GM19239 (cell line): ENCODE measurements at regions not wholly inside any gene's neighbourhood (a gene's known extent, or its start where the extent isn't known, plus 50 kb on each side); places are given as distances from the start of the nearest gene placed in this dataset.
"Not testable (repeated sequence)": the region's sequence is repeated elsewhere in the genome, so short reads cannot be mapped to it uniquely, and the experiment has no call there.

Source experiments
- DNase-seq: peaks from one replicate; pipeline ENCODE4 v3.0.0; 2011; ENCODE audit warnings: low spot score; ENCODE audit not compliant: insufficient read length
- FAIRE-seq: peaks from 2 replicates; lab custom pipeline; 2011; peaks lifted over from hg19 to GRCh38; lab: Jason Lieb, UNC

DNA sequence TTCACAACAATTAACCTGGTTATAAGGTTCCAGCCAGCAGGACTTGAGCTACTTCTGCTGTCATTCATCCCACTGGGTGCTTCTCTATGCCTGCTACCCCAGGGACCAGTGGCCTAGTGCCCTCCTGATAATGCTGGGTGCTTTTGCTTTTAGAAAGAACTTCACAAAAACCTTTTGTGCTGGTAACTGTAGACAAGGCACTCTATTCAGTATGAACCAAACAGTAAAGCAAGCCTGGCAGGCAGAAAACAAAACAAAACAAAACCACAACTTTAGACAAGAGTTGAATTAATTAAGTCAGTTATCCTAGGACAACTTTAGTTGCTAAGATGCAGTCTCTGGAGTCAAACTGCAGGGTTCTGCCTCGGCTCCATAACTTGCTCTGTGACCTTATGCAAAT lies 61.9 kb upstream of the ADGRL2 start:
- no peak for FAIRE-seq
- no peak for DNase-seq

DNA sequence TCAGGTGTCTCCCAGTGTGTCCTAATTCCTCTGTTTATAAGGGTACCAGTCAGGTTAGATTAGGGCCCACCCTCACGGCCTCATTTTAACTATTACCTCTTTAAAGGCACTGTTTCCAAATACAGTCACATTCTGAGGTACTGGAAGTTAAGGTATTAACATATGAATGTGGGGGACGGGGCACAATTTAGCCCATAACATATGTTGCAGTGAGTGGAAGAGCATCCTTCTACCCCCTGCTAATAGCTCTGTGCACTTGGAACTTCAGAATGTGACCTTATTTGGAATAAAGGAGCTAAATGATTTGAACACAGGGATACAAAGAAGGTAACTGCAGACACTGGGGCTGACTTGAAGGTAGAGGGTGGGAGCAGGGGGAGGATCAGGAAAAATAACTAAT lies 67.3 kb upstream of the ADGRL2 start:
- DNase-seq (no peak), FAIRE-seq (no peak)

DNA sequence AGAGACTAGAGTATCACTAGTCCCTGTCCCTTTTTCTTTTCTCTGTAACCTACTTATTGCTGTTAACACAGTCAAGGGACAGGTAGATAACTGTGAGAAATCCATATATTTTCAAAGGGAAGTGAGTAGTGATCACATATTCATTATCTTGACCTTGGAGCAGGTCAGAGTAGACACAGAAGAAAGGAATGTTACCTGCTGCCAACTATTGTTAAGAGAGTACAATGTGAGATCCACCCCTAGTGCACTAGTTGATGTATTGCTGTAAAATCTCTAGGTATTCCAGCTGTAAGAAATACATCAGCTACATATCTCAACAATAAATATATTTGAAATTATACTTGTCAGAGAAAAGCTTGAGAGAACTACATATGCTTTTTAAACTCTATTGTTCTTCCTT lies 68.7 kb upstream of the ADGRL2 start:
- FAIRE-seq: no peak
- DNase-seq: no peak

DNA sequence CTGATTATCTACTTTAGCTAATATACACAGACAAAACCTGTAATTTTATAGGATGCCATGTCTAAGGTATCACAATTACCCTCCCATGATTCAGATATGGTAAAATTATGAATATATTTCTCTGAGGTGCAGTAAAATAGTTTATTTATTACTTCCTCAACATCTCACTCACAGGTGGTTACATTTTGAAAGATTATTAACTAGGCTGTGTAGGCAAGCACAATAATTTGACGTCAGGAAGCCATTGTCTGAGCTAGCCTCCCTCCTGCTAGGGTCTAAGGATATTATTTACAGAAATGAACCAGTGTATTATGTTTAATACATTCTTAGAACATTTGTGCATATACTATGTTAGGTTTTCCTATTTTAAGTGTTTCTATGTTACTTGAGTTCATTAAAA lies 69.9 kb upstream of the ADGRL2 start:
- FAIRE-seq: no peak
- DNase-seq: no peak

DNA sequence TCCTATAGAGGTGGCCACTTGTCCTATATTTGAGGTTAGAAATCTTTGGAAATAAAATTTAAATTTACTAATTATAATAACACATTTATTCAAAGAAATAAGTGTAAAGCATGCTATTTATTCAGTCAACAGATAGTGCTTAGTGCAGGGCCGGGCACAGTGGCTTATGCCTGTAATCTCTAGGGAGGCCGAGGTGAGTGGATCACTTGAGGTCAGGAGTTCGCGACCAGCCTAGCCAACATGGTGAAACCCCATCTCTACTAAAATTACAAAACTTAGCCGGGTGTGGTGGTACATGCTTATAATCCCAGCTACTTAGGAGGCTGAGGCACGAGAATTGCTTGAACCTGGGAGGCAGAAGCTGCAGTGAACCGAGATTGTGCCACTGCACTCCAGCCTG lies 70.4 kb upstream of the ADGRL2 start:
- DNase-seq, FAIRE-seq: not testable (repeated sequence)

DNA sequence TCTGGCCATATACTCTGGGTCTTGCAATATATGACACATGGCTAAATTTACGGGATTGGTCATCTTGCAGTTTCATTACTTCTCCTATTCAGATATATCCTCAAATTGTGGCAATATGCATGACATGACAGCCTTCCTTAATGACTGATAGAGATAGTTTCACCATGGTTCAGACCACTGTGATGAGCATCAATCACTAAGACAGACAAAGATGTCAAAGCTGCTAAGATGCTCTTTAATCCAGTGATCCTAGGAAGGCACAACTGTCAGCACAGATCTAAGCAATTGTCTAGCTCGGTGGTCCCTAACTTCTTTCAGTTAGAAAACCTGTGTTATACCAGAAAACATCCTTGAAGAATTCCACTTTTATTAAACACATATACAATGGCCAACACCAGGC lies 70.9 kb upstream of the ADGRL2 start:
- no peak for DNase-seq
- no peak for FAIRE-seq

DNA sequence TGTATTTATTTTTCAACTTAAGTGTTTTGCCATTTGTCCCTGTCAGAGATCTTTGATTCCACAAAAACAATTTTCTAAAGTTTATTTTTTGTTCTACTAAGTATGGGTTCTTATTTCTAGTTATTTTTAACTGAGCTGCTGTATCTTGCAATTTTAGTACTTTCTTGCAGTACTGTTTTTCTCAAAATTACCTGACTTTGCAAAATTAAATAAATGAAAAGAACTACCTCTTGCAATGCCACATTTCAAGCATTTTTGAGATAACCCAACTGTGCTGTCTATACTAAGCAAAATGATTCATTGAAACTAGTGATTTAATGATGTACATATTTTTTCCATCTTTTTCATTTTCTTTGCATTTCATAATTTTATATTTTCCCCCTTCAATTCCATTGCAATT lies 71.5 kb upstream of the ADGRL2 start:
- DNase-seq: no peak
- no peak for FAIRE-seq

DNA sequence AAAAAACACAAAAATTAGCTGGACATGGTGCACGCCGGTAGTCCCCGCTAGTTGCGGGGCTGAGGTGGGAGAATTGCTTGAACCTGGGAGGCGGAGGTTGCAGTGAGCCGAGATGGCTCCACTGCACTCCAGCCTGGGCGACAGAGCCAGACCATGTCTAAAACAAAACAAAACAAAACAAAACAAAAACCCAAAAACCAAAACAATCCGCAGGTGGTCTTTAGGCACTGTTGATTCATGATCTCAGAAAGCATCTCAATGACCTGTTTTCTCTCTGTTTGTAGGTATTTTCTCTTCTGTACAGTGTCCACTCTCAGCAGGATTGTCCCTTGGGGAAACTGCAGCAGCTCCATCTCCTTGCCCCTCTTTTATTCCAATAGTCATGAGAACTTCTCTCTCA lies 74.9 kb upstream of the ADGRL2 start:
- no peak for DNase-seq
- no peak for FAIRE-seq

DNA sequence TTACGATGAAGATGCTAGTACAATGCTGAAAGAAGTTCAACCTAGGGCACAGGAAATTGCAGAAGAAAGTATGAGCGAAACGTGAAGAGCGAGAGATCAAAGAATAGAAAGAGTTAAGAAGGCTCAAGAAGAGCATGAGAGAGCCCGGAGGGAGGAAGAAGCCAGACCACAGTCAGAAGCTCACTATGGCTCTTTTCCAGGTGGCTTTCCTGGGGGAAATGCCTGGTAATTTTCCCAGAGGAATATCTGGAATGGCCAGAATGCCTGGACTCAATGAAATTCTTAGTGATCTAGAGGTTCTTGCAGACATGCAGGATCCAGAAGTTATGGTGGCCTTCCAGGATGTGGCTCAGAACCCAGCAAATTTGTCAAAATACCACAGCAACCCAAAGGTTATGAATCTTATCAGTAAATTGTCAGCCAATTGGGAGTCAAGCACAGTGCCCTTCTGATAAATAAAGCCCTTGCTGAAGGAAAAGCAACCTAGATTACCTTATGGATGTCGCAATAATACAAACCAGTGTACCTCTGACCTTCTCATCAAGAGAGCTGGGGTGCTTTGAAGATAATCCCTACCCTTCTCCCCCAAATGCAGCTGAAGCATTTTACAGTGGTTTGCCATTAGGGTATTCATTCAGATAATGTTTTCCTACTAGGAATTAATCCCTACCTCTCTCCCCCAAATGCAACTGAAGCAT lies 78.0 kb upstream of the ADGRL2 start:
- FAIRE-seq, DNase-seq: not testable (repeated sequence)

DNA sequence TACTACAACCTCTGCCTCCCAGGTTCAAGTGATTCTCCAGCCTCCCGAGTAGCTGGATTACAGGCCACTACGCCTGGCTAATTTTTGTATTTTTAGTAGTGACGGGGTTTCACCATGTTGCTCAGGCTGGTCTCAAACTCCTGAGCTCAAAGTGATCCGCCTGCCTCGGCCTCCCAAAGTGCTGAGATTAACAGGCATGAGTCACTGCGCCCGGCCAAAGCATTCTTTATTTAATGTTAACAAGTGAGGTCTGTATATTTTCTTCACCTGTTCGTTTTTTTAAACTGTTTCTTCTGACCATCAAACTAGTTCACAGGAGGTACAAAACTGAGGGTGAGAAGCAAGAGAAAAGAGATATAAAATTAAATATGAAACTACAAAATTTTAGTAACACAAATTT lies 80.5 kb upstream of the ADGRL2 start:
- DNase-seq, FAIRE-seq: not testable (repeated sequence)

DNA sequence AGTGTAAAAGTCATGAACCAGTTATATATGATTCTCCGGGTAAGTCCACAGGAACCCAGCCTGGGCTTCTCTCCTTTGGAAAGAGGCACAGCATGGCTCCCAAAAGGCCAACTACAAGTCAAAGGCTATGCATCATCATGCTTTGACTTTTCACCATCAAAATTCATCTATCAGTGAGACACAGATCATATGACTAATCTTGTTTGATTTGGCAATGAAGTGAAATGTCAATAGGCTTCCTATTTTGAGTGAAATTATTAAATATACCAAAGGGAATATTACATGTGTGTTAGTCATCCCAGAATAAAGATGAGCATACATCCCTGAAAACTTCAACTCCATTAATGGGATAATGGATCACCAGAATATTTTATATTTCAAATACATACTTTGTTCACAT lies 83.5 kb upstream of the ADGRL2 start:
- DNase-seq: no peak
- FAIRE-seq: no peak

DNA sequence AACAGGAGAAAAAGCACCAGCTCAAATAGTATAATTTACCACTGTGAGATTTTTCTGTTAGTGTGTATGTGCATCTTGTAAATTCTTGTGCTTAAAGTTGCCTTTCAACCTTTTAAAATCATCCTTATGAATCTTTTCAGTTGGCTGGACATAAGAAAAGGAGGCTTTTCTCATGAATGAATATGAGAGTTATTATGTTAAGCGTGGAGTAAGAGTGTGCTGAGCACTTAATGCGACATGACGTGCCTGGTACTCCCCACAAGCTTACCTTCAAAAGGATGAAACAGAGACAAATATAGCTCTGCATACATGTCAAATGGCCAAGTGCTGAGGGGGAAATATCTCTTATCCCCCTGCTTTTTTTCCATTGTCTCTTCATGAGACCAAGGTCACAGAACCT lies 85.3 kb upstream of the ADGRL2 start:
- FAIRE-seq (no peak), DNase-seq (no peak)

DNA sequence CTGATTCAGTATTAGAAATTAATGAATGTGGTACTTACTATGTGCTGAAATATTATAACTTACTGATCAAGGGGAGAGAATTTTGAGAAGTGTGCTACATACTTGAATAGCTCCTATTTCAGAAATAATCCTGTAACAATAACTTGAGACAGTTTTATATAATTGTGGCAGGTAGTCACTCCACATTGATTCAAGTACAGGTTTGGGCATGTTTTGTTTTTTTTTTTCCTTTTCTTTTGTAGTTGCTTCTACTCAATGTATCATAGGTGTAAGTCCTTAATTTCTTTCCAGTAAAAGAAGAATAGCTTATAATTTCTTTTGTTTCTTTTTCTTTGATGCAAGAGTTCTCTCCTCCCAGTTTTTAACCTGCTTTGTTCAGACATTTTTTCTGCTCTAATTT lies 86.1 kb upstream of the ADGRL2 start:
- DNase-seq: no peak
- no peak for FAIRE-seq

DNA sequence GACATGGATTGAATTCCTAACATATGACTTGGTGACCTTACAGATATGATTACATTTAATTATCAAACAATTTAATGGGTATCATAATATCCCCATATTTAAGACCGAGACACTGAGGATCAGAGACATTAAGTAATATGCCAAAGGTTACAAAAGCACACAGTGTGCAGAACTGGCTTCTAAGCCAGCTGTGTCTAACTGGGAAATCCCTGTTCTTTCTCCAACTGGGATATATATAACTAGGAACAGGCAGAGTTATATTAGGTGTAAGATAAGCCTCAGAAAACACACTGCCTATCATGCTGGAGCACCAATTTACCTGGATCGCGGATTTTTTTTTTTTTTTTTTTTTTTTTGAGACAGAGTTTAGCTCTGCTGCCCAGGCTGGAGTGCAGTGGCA lies 88.3 kb upstream of the ADGRL2 start:
- FAIRE-seq: no peak

DNA sequence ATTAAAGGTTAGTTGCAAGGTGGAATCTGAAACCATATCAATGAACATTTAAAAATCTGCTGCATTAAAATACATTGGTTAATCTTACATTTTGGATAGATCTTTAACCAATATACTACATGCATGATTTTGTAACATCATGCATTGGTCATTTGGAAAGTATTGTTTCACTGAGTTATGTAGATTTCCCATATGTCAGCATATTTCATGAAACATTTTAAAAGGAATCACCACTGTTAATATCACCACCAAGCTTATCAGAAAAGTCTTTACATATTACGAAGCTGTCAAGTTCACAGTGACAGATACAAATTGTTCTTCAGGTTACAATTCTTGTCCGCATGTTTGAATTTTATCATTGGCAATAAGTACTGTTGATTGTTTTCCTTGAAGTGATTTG lies 89.9 kb upstream of the ADGRL2 start:
- FAIRE-seq: no peak
- DNase-seq: no peak

More for the DNA sequence above, 88.3 kb upstream of the ADGRL2 start:
- DNase-seq: no peak

DNA sequence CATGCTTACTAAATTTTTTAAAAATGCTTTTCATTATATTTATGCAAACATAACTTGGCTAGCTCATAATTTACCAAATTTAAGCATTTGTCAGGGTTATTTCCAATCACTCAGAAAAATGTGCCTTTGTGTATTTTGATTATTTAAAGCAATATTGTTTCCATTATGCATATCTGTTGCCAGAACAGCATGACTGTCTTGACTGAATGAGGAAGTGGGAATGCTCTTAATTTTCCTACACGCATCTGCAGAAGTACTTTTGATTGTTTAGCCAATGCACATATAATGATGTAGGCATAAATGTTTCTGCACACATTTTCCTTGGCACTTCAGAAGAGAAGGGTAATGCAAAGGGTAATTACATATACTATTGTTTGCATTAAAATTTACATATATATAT lies 92.5 kb upstream of the ADGRL2 start:
- no peak for DNase-seq
- no peak for FAIRE-seq

DNA sequence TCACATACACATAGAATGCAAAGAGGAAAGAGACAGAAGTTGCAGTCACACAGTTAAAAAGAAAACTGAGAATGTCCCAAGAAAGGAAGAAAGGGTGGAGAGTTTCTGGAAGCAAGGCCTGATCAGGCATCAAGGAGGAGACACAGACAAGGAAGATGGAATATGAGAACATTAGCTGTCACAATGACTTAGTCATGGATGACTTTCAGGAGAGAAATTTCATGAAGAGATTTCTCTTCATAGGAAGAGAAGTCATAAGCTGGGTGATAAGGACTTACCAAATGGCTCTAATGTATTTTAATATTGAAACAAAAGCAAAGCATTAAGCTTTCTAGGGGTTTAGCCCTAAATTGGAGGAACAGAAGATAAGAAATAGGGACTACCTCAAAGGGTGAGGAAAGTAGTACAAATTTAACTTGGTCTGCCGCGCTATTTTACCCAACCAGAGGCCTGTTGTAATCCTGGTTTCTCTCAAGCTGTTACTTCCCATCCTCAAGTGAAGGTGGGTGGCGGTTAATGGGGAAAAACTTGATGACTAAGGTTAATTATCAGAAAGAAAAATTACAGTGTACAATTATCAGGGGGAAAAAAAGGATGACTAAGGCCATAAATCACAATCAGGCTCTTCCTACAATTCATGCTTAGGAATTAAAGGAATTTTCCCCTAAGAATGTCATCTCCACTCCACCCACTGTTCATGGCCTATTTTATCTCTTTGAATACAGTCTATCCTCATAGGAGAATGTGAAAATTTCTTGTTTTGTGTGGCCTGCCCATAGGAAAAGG lies 93.9 kb upstream of the ADGRL2 start:
- DNase-seq (no peak), FAIRE-seq (no peak)

DNA sequence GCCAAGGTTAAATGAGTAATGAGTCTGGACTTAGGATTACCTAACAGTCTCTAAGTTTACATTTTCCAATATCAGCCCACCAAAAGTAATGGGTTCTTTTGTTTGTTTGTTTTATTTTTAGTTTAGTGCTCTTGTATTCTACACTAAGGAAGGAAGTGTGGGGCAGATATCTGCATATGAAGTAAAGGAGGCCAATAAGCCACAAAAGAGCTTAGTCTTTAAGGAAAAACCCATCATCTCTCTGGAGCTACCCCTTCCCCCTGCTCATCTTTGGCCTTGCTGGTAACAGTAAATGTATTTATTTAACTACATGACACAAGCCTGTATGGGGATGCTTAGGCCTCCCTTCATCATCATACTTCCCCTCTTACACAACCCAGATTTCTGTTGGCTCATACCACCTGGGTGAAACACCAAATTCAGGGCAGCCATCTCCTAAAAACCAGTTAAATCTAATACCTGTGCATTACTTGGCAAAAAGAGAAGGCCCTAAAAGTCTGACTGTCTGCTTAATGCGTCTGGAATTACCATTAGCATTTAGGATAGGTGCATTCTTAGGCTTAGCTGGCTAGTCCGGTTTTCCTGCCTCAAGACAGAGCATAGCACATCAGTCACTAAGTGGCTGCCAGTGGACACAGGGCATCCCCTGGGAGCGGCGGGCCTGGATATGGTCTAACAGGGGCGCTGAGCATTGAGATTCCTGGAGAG lies 96.8 kb upstream of the ADGRL2 start:
- DNase-seq: no peak
- FAIRE-seq: no peak

DNA sequence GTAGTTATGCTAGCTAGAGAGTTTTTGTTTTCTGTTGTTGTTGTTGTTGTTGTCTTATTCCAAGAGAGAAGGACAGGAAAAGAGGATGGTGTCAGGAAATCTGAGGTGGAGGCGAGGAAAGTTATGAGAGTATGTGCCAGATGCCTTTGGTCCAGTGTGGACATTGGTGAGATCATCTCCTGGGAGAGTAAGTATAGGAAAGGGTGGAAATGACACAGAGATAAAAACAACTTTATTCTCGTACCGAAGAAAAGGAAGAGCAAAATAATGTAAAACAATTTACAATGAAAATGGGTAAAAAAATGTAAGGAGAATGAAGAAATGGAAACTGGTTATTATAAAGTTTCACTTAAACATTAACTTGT lies 97.4 kb upstream of the ADGRL2 start:
- FAIRE-seq (no peak), DNase-seq (no peak)

DNA sequence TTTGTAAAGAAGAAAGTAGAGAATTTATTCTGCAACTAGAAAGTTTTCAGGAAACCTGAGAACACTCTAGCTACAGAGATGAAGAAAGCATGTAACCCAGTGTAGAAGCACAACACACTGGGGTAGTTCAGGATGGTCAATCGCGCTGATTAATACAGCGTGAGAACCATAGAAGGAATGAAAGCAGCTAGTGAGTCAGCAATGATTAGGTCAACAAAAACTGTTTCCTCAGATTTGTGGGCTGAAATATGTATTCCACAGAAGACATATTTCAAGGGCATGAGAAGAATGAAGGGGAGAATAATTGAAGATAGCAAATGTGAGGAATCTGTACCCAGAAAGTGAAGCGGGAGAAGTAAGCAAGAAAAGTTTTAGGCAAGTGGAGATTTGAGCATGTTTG lies 97.8 kb upstream of the ADGRL2 start:
- FAIRE-seq (no peak), DNase-seq (no peak)

DNA sequence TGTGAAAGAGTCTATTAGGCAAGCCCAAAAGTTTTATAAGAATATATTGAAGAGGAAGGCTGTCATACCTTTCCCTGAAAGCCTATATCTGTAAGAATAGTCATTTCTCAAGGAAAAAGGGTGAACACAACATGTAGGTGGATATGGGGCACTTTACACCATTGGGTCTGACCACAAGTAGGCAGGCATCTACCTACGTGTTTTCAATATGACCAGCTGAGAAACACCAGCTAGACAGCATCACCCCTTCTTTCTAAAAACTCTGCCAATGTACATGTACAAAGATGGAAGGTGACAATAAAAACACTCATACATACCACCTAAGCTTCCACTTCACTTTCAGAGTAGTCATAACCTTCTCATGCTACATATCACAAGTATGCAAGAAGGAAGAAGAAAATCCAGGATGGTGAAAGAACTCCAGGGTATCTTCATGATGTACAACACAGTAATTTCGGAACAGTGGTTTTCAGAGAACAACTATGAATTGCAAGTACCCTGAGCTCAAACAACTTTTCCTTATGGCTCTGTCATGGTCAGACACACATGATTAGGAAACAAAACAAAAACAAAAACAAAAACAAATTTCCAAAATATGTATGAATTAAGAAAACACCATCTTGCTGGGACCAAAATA lies 98.5 kb upstream of the ADGRL2 start:
- DNase-seq: no peak
- FAIRE-seq: no peak
